Fibroblast of mammary gland (primary cell): ENCODE measurements at regions not wholly inside any gene's neighbourhood (a gene's known extent, or its start where the extent isn't known, plus 50 kb on each side); places are given as distances from the start of the nearest gene placed in this dataset.
A peak's percentile ranks its signal among the peaks of the same experiment; 100 is the strongest.

Experiments used
- DNase-seq: peaks from one replicate; pipeline ENCODE4 v3.0.0-alpha.2; 2010; ENCODE audit warnings: low read depth
- H3K4me3 ChIP-seq: 2 replicates; pipeline ENCODE4 v1.5.1; 2011; ENCODE audit warnings: low read depth, mild to moderate bottlenecking, low read length, moderate library complexity; ENCODE audit not compliant: control insufficient read depth
- TF ChIP-seq, protein P1 (sequence below): conservative IDR thresholded peaks from 2 replicates; pipeline ENCODE4 v1.5.1; 2011; ENCODE audit warnings: low read depth, low read length, inconsistent platforms; ENCODE audit not compliant: control insufficient read depth, insufficient read depth

DNA sequence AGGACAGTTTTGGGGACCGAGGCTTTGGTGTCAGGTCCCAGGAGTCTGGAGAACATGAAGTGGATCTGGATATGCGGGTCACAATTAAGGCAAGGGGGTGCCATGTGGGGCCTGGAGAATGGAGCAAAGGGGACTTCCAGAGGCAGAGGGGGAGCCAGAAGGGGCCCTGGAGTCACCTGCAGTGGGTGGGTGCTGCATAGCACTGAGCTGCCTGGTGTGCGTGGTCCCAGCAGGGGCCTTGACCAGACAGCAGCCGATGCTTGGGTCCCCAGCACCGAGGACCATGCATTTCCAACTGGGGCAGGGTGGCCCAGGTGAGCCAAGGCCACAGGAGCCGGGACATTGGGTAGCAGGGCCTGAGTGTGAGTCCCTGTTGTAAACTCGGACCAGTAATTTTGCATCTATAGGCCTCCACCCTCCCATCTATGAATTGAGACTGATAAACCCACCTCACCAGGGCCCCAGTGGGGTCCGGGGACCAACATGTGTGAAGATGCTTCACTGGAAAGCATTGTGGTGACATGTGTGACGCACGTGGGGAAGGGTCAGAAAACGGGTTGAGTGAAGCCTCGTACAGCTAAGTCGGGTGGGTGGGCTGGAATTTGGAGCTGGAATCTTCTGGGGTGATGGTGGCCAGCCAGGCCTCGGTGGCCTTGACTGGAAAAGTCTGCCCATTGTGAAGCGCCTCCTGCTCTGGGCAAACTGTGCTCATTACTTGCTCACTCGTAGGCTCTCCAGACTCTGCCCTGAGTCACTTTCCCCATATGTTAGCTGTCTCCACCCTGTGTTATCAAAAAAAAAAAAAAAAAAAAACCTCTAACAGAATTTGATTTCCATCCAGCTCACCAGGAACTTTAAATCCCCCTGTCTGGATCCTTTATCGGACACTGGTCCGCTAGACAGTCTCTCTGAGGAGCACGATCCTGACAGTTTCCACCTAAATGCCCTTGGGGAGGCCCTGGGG lies 90.5 kb upstream of the ZNF469 start:
- TF ChIP-seq, protein P1, sequence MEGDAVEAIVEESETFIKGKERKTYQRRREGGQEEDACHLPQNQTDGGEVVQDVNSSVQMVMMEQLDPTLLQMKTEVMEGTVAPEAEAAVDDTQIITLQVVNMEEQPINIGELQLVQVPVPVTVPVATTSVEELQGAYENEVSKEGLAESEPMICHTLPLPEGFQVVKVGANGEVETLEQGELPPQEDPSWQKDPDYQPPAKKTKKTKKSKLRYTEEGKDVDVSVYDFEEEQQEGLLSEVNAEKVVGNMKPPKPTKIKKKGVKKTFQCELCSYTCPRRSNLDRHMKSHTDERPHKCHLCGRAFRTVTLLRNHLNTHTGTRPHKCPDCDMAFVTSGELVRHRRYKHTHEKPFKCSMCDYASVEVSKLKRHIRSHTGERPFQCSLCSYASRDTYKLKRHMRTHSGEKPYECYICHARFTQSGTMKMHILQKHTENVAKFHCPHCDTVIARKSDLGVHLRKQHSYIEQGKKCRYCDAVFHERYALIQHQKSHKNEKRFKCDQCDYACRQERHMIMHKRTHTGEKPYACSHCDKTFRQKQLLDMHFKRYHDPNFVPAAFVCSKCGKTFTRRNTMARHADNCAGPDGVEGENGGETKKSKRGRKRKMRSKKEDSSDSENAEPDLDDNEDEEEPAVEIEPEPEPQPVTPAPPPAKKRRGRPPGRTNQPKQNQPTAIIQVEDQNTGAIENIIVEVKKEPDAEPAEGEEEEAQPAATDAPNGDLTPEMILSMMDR = no peak
- H3K4me3 ChIP-seq = no peak overlapping the region
- DNase-seq = peak; percentile 41

DNA sequence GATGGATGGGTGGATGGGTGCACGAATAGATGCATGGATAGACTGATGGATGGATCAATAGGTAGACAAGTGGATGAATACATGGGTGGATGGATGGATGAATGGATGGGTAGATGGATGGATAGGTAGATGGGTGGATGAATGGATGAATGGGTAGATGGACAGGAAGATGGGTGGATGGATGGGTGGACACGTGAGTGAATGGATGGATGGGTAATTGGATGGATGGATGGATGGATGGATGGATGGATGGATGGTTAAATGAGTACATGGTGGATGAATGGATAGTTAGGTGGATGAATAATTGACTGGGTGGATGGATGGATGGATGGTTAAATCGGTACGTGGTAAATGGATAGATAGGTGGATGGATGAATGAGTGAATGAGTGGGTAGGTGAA lies 89.7 kb upstream of the ZNF469 start:
- no peak overlapping the region for H3K4me3 ChIP-seq
- DNase-seq = no peak
- TF ChIP-seq, protein P1 = no peak

DNA sequence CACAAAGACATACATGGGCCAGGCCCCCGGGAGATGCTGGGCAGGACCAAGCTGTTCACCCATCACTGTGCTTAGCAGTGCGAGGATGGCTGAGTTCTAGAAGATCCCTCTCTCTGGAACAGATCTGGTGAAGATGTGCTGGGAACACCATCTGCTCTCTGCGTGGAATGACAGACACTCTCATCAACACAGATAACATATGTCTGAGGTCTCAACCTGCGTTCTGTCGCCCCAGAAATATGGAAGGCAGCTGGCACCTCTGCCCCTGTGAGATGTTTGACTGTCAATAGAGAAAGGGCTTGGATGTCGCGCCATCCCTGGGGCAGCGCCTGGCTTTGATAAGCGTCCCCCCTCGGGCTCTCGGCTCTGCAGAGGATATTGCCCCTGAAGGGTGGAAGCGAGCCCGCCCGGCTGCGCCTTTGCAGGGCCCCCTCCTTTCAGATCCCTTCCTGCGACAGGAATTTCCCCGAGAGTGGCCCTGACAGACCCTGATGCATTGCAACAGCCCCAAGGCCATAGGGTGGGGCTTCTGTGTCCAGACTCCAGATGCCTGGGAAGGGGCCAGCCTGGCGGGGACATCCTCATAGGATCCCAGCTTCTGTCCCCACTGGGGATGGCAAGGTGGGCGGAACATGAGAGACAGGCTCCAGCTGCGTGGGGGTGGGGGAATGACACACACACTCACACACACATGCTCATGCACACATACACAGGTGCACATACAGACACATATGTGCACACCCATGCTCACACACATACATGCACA lies 86.9 kb upstream of the ZNF469 start:
- DNase-seq = no peak
- TF ChIP-seq, protein P1 = no peak
- no peak overlapping the region for H3K4me3 ChIP-seq

DNA sequence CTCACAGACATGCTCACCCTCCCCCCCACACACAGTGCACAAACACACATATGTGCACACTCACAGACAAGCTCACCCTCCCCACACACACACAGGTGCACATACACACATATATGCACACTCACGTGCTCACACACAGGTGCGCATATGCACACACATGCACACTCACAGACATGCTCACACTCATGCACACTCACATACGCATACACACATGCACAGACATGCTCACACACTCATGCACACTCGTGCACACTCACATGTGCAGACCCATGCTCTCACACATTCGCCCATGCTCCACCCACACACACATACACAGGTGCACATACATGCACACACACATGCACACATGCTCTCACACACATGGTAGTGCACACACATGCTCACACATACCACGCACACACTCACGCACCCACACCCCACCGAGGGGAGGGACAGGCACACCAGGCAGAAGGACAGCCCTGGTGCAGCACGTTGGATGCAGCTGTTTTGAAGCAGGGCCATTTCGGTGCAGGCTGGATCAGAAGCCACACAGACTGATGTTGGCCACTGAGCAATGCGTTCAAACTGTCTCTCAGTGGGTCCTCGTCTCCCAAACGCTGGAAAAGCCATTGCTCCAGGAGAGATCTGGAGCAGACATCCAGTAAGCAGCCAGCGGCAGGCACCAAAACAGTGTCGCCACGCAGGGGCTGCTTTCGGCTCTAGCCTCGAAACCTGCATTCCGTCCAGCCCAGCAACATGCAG lies 86.2 kb upstream of the ZNF469 start:
- TF ChIP-seq, protein P1 = no peak
- no peak for DNase-seq
- H3K4me3 ChIP-seq = no peak overlapping the region

DNA sequence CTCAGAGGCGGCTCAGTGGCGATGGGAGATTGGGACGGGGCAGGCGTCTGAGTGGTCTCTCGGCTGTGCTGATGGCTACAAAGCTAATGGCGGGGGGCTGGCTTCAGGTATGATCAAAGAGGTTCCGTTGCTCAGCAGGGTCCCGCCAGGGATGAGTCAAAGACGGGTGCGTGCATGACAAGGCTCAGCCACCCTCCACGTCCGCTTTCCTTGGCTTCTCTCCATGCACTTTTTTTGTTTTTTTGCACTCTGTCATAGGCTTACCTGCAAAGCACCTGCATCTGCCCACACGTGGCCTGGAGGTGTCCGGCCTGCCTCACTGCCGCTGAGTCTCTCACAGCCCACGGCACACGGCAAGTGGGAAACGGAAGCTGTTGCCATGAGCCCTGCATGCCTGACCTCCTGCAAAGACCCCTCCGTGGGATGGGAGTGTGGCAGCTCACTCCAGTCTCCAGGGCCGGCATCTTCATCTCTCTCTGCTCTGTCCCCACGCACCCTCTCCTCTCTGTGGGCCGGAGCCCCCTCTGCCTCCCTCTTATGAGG lies 85.5 kb upstream of the ZNF469 start:
- TF ChIP-seq, protein P1 = no peak
- DNase-seq = no peak
- no peak overlapping the region for H3K4me3 ChIP-seq
